ENCODE measurements at regions not wholly inside any gene's neighbourhood (a gene's known extent, or its start where the extent isn't known, plus 50 kb on each side); places are given as distances from the start of the nearest gene placed in this dataset.

DNA sequence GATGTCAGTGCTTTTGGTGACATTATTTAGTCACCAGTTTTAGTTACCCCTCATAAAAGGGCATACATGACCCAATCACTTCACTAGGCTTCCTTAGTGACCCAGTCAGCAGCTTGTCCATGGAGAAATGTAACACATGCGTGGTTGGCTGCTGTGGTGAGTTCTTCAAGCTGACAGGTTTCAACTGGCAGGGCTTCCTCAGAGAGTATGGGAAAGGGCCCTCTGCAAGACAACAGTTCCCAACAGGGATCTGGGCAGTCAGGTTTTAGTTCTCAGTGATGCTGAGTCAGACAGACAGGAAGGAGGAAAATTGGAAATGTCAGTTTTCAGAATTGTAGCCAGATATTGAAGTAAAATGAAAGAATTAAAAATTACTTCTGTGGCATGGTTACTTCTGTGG lies 282.5 kb downstream of the TBL1XR1 start:
- TF ChIP-seq, protein P1, sequence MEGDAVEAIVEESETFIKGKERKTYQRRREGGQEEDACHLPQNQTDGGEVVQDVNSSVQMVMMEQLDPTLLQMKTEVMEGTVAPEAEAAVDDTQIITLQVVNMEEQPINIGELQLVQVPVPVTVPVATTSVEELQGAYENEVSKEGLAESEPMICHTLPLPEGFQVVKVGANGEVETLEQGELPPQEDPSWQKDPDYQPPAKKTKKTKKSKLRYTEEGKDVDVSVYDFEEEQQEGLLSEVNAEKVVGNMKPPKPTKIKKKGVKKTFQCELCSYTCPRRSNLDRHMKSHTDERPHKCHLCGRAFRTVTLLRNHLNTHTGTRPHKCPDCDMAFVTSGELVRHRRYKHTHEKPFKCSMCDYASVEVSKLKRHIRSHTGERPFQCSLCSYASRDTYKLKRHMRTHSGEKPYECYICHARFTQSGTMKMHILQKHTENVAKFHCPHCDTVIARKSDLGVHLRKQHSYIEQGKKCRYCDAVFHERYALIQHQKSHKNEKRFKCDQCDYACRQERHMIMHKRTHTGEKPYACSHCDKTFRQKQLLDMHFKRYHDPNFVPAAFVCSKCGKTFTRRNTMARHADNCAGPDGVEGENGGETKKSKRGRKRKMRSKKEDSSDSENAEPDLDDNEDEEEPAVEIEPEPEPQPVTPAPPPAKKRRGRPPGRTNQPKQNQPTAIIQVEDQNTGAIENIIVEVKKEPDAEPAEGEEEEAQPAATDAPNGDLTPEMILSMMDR (conservative IDR thresholded peaks at IDR 0.05; ENCODE audit: low read length) = no peak
- no peak for TF ChIP-seq EZH2phosphoT487 (IDR thresholded peaks at IDR 0.05; ENCODE audit: borderline replicate concordance, low read depth, low read length)
